Ovary (tissue), 7 donors: ENCODE measurements at regions not wholly inside any gene's neighbourhood (a gene's known extent, or its start where the extent isn't known, plus 50 kb on each side); places are given as distances from the start of the nearest gene placed in this dataset.

Experiments used
- DNase-seq, 5 donors: peaks; one replicate each; pipeline ENCODE4 v3.0.0-alpha.2; 2019 to 2020
- H3K27ac ChIP-seq, 2 donors: fragments of 200-600 bp; one replicate each; pipeline versions ENCODE4 v1.5.1 to v1.8.0; 2019 to 2022
- H3K27me3 ChIP-seq: fragments of 200-600 bp; one replicate; pipeline ENCODE4 v1.8.0; 2022
- H3K36me3 ChIP-seq: fragments of 200-600 bp; sonication (generic); one replicate; pipeline ENCODE4 v1.5.1; 2019
- H3K4me1 ChIP-seq: one replicate; pipeline ENCODE4 v1.8.1; 2013; ENCODE audit warnings: mild to moderate bottlenecking, moderate library complexity; ENCODE audit not compliant: insufficient read depth
- H3K4me3 ChIP-seq: fragments of 200-600 bp; sonication (generic); one replicate; pipeline ENCODE4 v1.5.1; 2017
- H3K9me3 ChIP-seq, 2 donors: fragments of 200-600 bp in 1 of 2; sonication (generic) in 1 of 2; one replicate each; pipeline versions ENCODE4 v1.5.1 to v1.8.1; 2013 to 2019; ENCODE audit warnings: mild to moderate bottlenecking in 1 of 2, moderate library complexity in 1 of 2
- CTCF ChIP-seq, 3 donors: fragments of 450-650 bp in 2 of 3; fragments of 200-600 bp in 1 of 3; IDR thresholded peaks; one replicate each; pipeline versions ENCODE4 v1.5.1 to v1.8.0; 2016 to 2022; ENCODE audit warnings: antibody characterized with exemption in 3 of 3, mild to moderate bottlenecking in 1 of 3
- EP300 ChIP-seq: sonication (generic); formaldehyde crosslinking; IDR thresholded peaks from one replicate; pipeline ENCODE4 v1.6.1; 2017; ENCODE audit warnings: antibody characterized with exemption
- POLR2A ChIP-seq: fragments of 450-650 bp; IDR thresholded peaks from one replicate; pipeline ENCODE4 v1.6.1; 2017; ENCODE audit warnings: antibody characterized with exemption, mild to moderate bottlenecking, moderate library complexity
- WGBS, 3 donors: extraction: QIAGEN DNeasy Blood & Tissue Kit in 1 of 3; methylation state at CpG; one replicate each; pipeline versions ENCODE4 v1.1.5 to v1.1.7; 2013 to 2017; 5-methylcytosine and 5-hydroxymethylcytosine counted together
- intact Hi-C, 4 donors: fragments of 100-400 bp; cut with DNase I; formaldehyde crosslinking; loops; one replicate each; pipeline versions ENCODE4 v1.11.0 to v1.15.1; 2022 to 2023
- donor health status: DM: no; HTN: no; CAD: no; lungs with moderate emphysema.
- donor health status: DM: no; HTN: no; CAD: no.
- donor health status: Bipolar disorder and iron deficiency.
- donor health status: DM: no; HTN: no; CAD: no.
- donor health status: DM: yes; HTN: yes; CAD: no.

GRCh38 chr2:4840791-4841190 is 851.4 kb upstream of the SOX11 start:
- Histone ChIP-seq H3K9me3 (no peaks in the 10 kb centered on the region), H3K4me3 (no peak overlapping the region), H3K4me1 (no peaks in the 10 kb centered on the region), H3K27me3 (no peaks in the 10 kb centered on the region), H3K36me3 (no peaks in the 10 kb centered on the region), H3K27ac (no peak overlapping the region)
- DNase-seq: no peak
- 35 to 43% (median 40%) methylated on average over 2 of the region's 2 CpGs for WGBS, 3 donors
- intact Hi-C loops: no loop called here
- TF ChIP-seq CTCF (IDR thresholded peaks at IDR 0.05) (no peak), EP300 (no peak), POLR2A (no peak)

- H3K9me3 ChIP-seq: no peaks in the 10 kb centered on the region
- no peaks in the 10 kb centered on the region for H3K27me3 ChIP-seq
- H3K4me1 ChIP-seq: no peaks in the 10 kb centered on the region
- no peak overlapping the region for H3K27ac ChIP-seq
- intact Hi-C loops: no loop called here
- no peak overlapping the region for H3K4me3 ChIP-seq
- 1 to 7% (median 4%) methylated on average over 6 of the region's 6 CpGs for WGBS, 3 donors
- no peaks in the 10 kb centered on the region for H3K36me3 ChIP-seq
- no peak for TF ChIP-seq EP300
- TF ChIP-seq CTCF (IDR thresholded peaks at IDR 0.05): no peak
- no peak for TF ChIP-seq POLR2A
- no peak for DNase-seq
These were observed 847.3 kb upstream of the SOX11 start for GRCh38 chr2:4844881-4845280.

- no peaks in the 10 kb centered on the region for H3K36me3 ChIP-seq
- TF ChIP-seq CTCF (IDR thresholded peaks at IDR 0.05): no peak
- no peak for TF ChIP-seq EP300
- no peak for TF ChIP-seq POLR2A
- no peak overlapping the region for H3K4me3 ChIP-seq
- no peaks in the 10 kb centered on the region for H3K27me3 ChIP-seq
- 82 to 83% (median 82%) methylated on average over 3 of the region's 3 CpGs for WGBS, 3 donors
- H3K4me1 ChIP-seq: no peaks in the 10 kb centered on the region
- H3K27ac ChIP-seq: no peak overlapping the region
- intact Hi-C loops: no loop called here
- no peak for DNase-seq
- H3K9me3 ChIP-seq: no peaks in the 10 kb centered on the region
These were observed 830.2 kb upstream of the SOX11 start for GRCh38 chr2:4862031-4862430.

GRCh38 chr2:4866198-4866597 is 826.0 kb upstream of the SOX11 start:
- TF ChIP-seq POLR2A (no peak), CTCF (IDR thresholded peaks at IDR 0.05) (no peak), EP300 (no peak)
- Histone ChIP-seq H3K27ac (no peak overlapping the region), H3K4me3 (no peak overlapping the region), H3K27me3 (no peaks in the 10 kb centered on the region), H3K36me3 (no peaks in the 10 kb centered on the region), H3K4me1 (no peaks in the 10 kb centered on the region), H3K9me3 (no peaks in the 10 kb centered on the region)
- DNase-seq: no peak
- intact Hi-C loops: no loop called here
- 83 to 90% (median 88%) methylated on average over 4 of the region's 4 CpGs for WGBS, 3 donors

- no peaks in the 10 kb centered on the region for H3K36me3 ChIP-seq
- H3K27me3 ChIP-seq: no peaks in the 10 kb centered on the region
- intact Hi-C loops: no loop called here
- no peaks in the 10 kb centered on the region for H3K4me1 ChIP-seq
- H3K9me3 ChIP-seq: no peaks in the 10 kb centered on the region
- DNase-seq: no peak
- no peak overlapping the region for H3K4me3 ChIP-seq
- 82 to 97% (median 92%) methylated on average over 1 of the region's 1 CpG for WGBS, 3 donors
- TF ChIP-seq CTCF (IDR thresholded peaks at IDR 0.05): no peak
- H3K27ac ChIP-seq: no peak overlapping the region
These were observed 823.7 kb upstream of the SOX11 start for GRCh38 chr2:4868466-4868865.
